Cardiac septum (tissue), 1 donor: ENCODE measurements at regions not wholly inside any gene's neighbourhood (a gene's known extent, or its start where the extent isn't known, plus 50 kb on each side); places are given as distances from the start of the nearest gene placed in this dataset.

Experiments used
- DNase-seq: peaks from one replicate; pipeline ENCODE4 v3.0.0-alpha.2; 2020; ENCODE audit warnings: low spot score
- intact Hi-C: fragments of 100-400 bp; cut with DNase I; formaldehyde crosslinking; loops from one replicate; pipeline ENCODE4 v1.14.0; 2022
- donor health status: DM: no; HTN: no; CAD: no.

- no peak for DNase-seq
- intact Hi-C loops = no loop called here
Observed at GRCh38 chr10:29860166-29860565, 199.2 kb downstream of the JCAD start.

GRCh38 chr10:29859521-29860130 is 199.8 kb downstream of the JCAD start:
- intact Hi-C loops = loop anchor here (10.0 kb wide), 2 partner anchors 215 to 325 kb away; no protein-coding TSS in a partner anchor
- no peak for DNase-seq

- intact Hi-C loops = loop anchor here (1.0 to 10.0 kb wide), 3 partner anchors 121 to 324 kb away; no protein-coding TSS in a partner anchor
- DNase-seq = no peak
Observed at GRCh38 chr10:29858702-29859267, 200.6 kb downstream of the JCAD start.

GRCh38 chr10:29857843-29858701 is 201.3 kb downstream of the JCAD start:
- intact Hi-C loops = loop anchor here (1.0 to 10.0 kb wide), 3 partner anchors 121 to 323 kb away; no protein-coding TSS in a partner anchor
- DNase-seq = peak; percentile 79

- intact Hi-C loops = loop anchor here (10.0 kb wide), 2 partner anchors 211 to 321 kb away; no protein-coding TSS in a partner anchor
- DNase-seq = no peak
Observed at GRCh38 chr10:29856295-29856694, 203.1 kb downstream of the JCAD start.

- no peak for DNase-seq
- intact Hi-C loops = loop anchor here (10.0 kb wide), 2 partner anchors 209 to 319 kb away; no protein-coding TSS in a partner anchor
Observed at GRCh38 chr10:29853913-29854312, 205.5 kb downstream of the JCAD start.

GRCh38 chr10:29851241-29851640 is 208.1 kb downstream of the JCAD start:
- intact Hi-C loops = loop anchor here (10.0 kb wide), 2 partner anchors 206 to 316 kb away; no protein-coding TSS in a partner anchor
- no peak for DNase-seq

GRCh38 chr10:29850371-29850770 is 209.0 kb downstream of the JCAD start:
- intact Hi-C loops = loop anchor here (10.0 kb wide), 2 partner anchors 206 to 316 kb away; no protein-coding TSS in a partner anchor

GRCh38 chr10:29849886-29850285 is 209.5 kb downstream of the JCAD start:
- no peak for DNase-seq
- intact Hi-C loops = loop anchor here (10.0 kb wide), 2 partner anchors 205 to 315 kb away; no protein-coding TSS in a partner anchor

More at GRCh38 chr10:29850371-29850770, 209.0 kb downstream of the JCAD start:
- no peak for DNase-seq

- intact Hi-C loops = no loop called here
- no peak for DNase-seq
Observed at GRCh38 chr10:29849126-29849833, 210.1 kb downstream of the JCAD start.

GRCh38 chr10:29846881-29847280 is 212.1 kb upstream of the SVIL start:
- intact Hi-C loops = no loop called here
- DNase-seq = no peak

GRCh38 chr10:29845166-29845565 is 210.4 kb upstream of the SVIL start:
- intact Hi-C loops = no loop called here
- DNase-seq = no peak

- intact Hi-C loops = loop anchor here (5.0 kb wide), 1 partner anchor 61 kb away; no protein-coding TSS in a partner anchor
- no peak for DNase-seq
Observed at GRCh38 chr10:29843143-29843542, 208.4 kb upstream of the SVIL start.

- DNase-seq = peak; percentile 78
- intact Hi-C loops = loop anchor here (5.0 kb wide), 1 partner anchor 60 kb away; no protein-coding TSS in a partner anchor
Observed at GRCh38 chr10:29841724-29842649, 207.2 kb upstream of the SVIL start.

- DNase-seq = no peak
- intact Hi-C loops = loop anchor here (5.0 kb wide), 1 partner anchor 58 kb away; no protein-coding TSS in a partner anchor
Observed at GRCh38 chr10:29840516-29841276, 205.9 kb upstream of the SVIL start.

- no peak for DNase-seq
- intact Hi-C loops = loop anchor here (5.0 kb wide), 1 partner anchor 58 kb away; no protein-coding TSS in a partner anchor
Observed at GRCh38 chr10:29839826-29840515, 205.2 kb upstream of the SVIL start.

- DNase-seq = no peak
- intact Hi-C loops = no loop called here
Observed at GRCh38 chr10:29838539-29838938, 203.8 kb upstream of the SVIL start.
